ACC112 (cell line): ENCODE measurements at regions not wholly inside any gene's neighbourhood (a gene's known extent, or its start where the extent isn't known, plus 50 kb on each side); places are given as distances from the start of the nearest gene placed in this dataset.

Experiments used
- H2AFZ ChIP-seq: fragments of 200-600 bp; sonication (generic); one replicate; pipeline ENCODE4 v1.6.0; 2017; ENCODE audit warnings: antibody characterized with exemption, low read length; ENCODE audit not compliant: unreplicated experiment
- H3K27ac ChIP-seq: fragments of 200-600 bp; sonication (generic); 2 replicates; pipeline ENCODE4 v1.5.1; 2014; ENCODE audit warnings: low read depth, mild to moderate bottlenecking, antibody characterized with exemption, low read length, moderate library complexity
- H3K27me3 ChIP-seq: fragments of 200-600 bp; sonication (generic); 2 replicates; pipeline ENCODE4 v1.6.1; 2014; ENCODE audit warnings: mild to moderate bottlenecking, antibody characterized with exemption, low read length, moderate library complexity, mixed read lengths; ENCODE audit not compliant: insufficient read depth
- H3K36me3 ChIP-seq: fragments of 200-600 bp; sonication (generic); 2 replicates; pipeline ENCODE4 v1.6.1; 2016; ENCODE audit warnings: mild to moderate bottlenecking, antibody characterized with exemption, low read length, moderate library complexity, mixed read lengths; ENCODE audit not compliant: insufficient read depth
- H3K4me1 ChIP-seq: fragments of 200-600 bp; sonication (generic); one replicate; pipeline ENCODE4 v1.6.1; 2016; ENCODE audit warnings: low read length, mixed read lengths; ENCODE audit not compliant: insufficient read depth, unreplicated experiment, control insufficient read depth
- H3K4me3 ChIP-seq: fragments of 200-600 bp; sonication (generic); 2 replicates; pipeline ENCODE4 v1.5.1; 2014; ENCODE audit warnings: mild to moderate bottlenecking, low read depth, low read length
- H3K79me2 ChIP-seq: fragments of 200-600 bp; sonication (generic); one replicate; pipeline ENCODE4 v1.6.0; 2016; ENCODE audit warnings: low read length; ENCODE audit not compliant: control insufficient read depth, unreplicated experiment, insufficient read depth

GRCh38 chr3:117681619-117682018 lies 972.0 kb downstream of the TUSC7 start:
- H3K79me2 ChIP-seq: no peaks in the 10 kb centered on the region
- peak overlapping the region; percentile 61 for H2AFZ ChIP-seq
- H3K4me3 ChIP-seq: no peak overlapping the region
- H3K27ac ChIP-seq: no peak overlapping the region
- peaks cover 8% of the 10 kb centered on the region for H3K4me1 ChIP-seq
- H3K27me3 ChIP-seq: no peaks in the 10 kb centered on the region
- no peaks in the 10 kb centered on the region for H3K36me3 ChIP-seq

- no peak overlapping the region for H3K4me3 ChIP-seq
- no peaks in the 10 kb centered on the region for H3K27me3 ChIP-seq
- no peaks in the 10 kb centered on the region for H3K4me1 ChIP-seq
- H3K36me3 ChIP-seq: no peaks in the 10 kb centered on the region
- no peak overlapping the region for H3K27ac ChIP-seq
- H3K79me2 ChIP-seq: no peaks in the 10 kb centered on the region
- H2AFZ ChIP-seq: no peak overlapping the region
Observed at GRCh38 chr3:117687096-117687495, 977.5 kb downstream of the TUSC7 start.

DNA sequence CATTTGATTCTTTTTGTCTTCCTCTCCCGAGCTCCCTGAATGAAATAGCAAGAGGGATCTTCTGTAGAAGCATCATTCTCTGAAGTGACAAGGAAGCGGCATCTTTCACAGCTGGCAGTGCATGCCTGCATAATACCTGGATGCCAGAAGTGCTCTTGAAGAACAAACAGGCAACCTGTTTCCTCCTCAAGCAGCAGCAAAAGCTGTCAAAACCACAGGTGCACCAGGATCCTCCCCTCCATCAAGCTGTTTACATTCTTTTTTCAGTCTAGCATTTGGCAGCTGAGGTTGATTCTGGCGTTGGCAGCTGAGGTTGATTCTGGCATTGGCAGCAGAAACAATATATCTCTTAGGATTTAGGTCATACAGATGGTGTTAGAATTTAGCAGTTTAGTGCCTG lies 979.0 kb downstream of the TUSC7 start:
- H3K36me3 ChIP-seq: no peaks in the 10 kb centered on the region
- no peak overlapping the region for H2AFZ ChIP-seq
- peaks cover 8% of the 10 kb centered on the region for H3K4me1 ChIP-seq
- H3K27me3 ChIP-seq: no peaks in the 10 kb centered on the region
- no peaks in the 10 kb centered on the region for H3K79me2 ChIP-seq
- no peak overlapping the region for H3K27ac ChIP-seq
- H3K4me3 ChIP-seq: no peak overlapping the region

GRCh38 chr3:117691526-117691925 lies 981.9 kb downstream of the TUSC7 start:
- Histone ChIP-seq H3K4me1 (peaks cover 14% of the 10 kb centered on the region), H3K27ac (no peak overlapping the region), H3K27me3 (no peaks in the 10 kb centered on the region), H3K79me2 (no peaks in the 10 kb centered on the region), H3K36me3 (no peaks in the 10 kb centered on the region), H2AFZ (no peak overlapping the region), H3K4me3 (no peak overlapping the region)

GRCh38 chr3:117692416-117692995 lies 982.9 kb downstream of the TUSC7 start:
- H3K4me1 ChIP-seq: peaks cover 14% of the 10 kb centered on the region
- no peaks in the 10 kb centered on the region for H3K79me2 ChIP-seq
- H3K27me3 ChIP-seq: no peaks in the 10 kb centered on the region
- peak overlapping the region; percentile 99 for H2AFZ ChIP-seq
- no peaks in the 10 kb centered on the region for H3K36me3 ChIP-seq
- H3K27ac ChIP-seq: peak overlapping the region; percentile 48
- H3K4me3 ChIP-seq: no peak overlapping the region

DNA sequence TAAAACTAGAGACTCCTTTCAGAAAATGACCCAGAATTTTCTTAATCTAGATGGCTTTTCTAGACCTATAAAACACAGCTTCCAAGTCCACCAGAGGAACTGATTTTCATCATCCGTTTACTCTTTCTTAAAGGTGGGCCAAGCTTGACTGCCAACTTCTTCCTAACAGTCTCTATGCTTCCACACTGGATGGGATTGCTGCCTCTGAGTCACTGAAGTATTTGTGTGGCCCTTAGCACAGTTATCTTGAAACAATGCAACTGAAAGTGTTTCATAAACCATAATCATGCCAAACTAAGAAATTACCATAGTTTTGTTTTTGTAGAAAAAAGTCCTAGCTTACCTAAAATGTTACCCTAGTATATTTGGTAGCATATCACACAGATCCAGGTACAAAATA lies 985.7 kb downstream of the TUSC7 start:
- Histone ChIP-seq H3K4me3 (no peak overlapping the region), H3K27me3 (no peaks in the 10 kb centered on the region), H3K4me1 (peaks cover 14% of the 10 kb centered on the region), H2AFZ (no peak overlapping the region), H3K36me3 (no peaks in the 10 kb centered on the region), H3K27ac (no peak overlapping the region), H3K79me2 (no peaks in the 10 kb centered on the region)

DNA sequence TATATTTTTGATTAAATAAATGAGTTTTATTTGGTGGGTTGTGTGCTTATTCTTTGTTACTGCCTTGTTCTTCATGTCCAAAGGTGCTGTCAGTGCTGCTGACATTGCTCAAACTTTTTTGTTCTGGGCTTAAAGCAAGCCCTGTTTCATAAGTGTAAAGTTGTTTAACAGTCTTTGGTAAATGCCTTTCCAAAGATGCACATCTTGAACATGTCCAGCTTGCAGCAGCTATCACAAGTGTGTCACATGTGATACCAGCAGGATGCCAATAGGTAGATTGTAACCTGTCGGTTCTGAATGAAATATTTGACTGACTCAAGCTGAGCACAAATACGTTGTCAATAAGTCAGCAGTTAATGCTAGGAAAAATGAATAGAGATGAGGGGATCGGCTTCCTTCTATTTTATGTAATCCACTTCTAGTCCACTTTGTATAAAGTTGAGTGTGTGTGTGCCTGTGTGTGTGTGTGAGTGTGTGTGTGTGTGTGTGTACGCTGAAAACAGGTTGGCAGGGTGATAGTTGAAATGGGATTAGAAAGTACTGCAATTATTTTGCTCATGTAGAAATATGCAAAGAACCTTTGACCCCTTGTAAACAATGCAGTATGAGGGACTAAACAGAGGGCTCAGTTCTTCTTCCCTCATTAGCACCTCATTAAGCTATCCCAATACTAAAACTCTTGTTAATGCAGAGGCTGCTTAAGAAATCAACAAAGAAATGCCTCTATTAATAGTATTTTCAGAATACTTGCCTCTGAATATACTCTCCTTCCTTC lies 986.5 kb downstream of the TUSC7 start:
- Histone ChIP-seq H3K4me3 (no peak overlapping the region), H3K4me1 (peaks cover 14% of the 10 kb centered on the region), H3K27ac (no peak overlapping the region), H3K27me3 (no peaks in the 10 kb centered on the region), H2AFZ (no peak overlapping the region), H3K36me3 (no peaks in the 10 kb centered on the region), H3K79me2 (no peaks in the 10 kb centered on the region)

DNA sequence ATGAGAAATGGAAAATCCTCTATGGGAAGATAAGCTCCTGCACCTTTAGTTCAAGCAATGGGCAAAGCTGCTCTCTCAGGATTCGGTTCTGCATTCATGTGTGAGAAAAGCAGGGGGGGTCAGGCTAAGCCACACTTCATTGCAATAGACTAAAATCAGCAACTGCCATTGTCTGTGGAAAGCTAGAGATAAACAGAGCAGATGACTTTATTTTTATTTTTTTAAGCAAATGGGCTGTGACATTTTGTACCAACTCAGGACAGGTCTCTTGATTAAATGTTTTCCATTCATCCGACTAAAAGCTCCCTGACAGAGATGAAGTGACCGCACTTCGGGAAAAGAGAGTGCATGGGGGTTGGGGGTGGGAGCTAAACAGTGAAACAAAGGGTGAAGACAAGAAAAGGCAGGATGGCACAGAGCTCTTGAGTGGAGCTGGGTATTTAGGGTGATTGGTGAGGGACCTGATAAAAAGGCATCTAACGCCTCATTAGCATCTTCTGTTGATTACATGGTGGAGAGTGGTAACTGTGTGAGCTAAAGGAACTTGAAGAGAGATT lies 987.4 kb downstream of the TUSC7 start:
- no peak overlapping the region for H2AFZ ChIP-seq
- no peaks in the 10 kb centered on the region for H3K79me2 ChIP-seq
- no peak overlapping the region for H3K4me3 ChIP-seq
- H3K36me3 ChIP-seq: no peaks in the 10 kb centered on the region
- H3K27ac ChIP-seq: no peak overlapping the region
- peaks cover 14% of the 10 kb centered on the region for H3K4me1 ChIP-seq
- no peaks in the 10 kb centered on the region for H3K27me3 ChIP-seq

GRCh38 chr3:117699058-117699457 lies 989.5 kb downstream of the TUSC7 start:
- Histone ChIP-seq H3K27ac (no peak overlapping the region), H3K27me3 (no peaks in the 10 kb centered on the region), H3K4me1 (peaks cover 6% of the 10 kb centered on the region), H2AFZ (no peak overlapping the region), H3K4me3 (no peak overlapping the region), H3K79me2 (no peaks in the 10 kb centered on the region), H3K36me3 (no peaks in the 10 kb centered on the region)

- Histone ChIP-seq H3K79me2 (no peaks in the 10 kb centered on the region), H3K4me1 (peaks cover 2% of the 10 kb centered on the region), H3K27ac (no peak overlapping the region), H3K27me3 (no peaks in the 10 kb centered on the region), H2AFZ (no peak overlapping the region), H3K4me3 (no peak overlapping the region), H3K36me3 (no peaks in the 10 kb centered on the region)
Observed at GRCh38 chr3:117700573-117701360, 991.2 kb downstream of the TUSC7 start.
